Thoracic aorta (tissue), 2 donors: ENCODE measurements at regions not wholly inside any gene's neighbourhood (a gene's known extent, or its start where the extent isn't known, plus 50 kb on each side); places are given as distances from the start of the nearest gene placed in this dataset.
"Not testable (repeated sequence)": the region's sequence is repeated elsewhere in the genome, so short reads cannot be mapped to it uniquely, and the experiment has no call there.

ENCODE experiments used
- ATAC-seq: fragments of 150-250 bp; one replicate; pipeline ENCODE4 v1.8.0; 2017; ENCODE audit warnings: low read depth; ENCODE audit not compliant: insufficient number of reproducible peaks, low FRiP score
- DNase-seq: peaks from one replicate; pipeline ENCODE4 v3.0.0-alpha.2; 2020; ENCODE audit warnings: low spot score
- H3K27ac ChIP-seq, 2 donors: fragments of 200-600 bp; sonication (generic); 1 replicate in 1 of 2; 2 replicates in 1 of 2; pipeline ENCODE4 v1.5.1; 2016; ENCODE audit warnings: mild to moderate bottlenecking in 2 of 2, moderate library complexity in 2 of 2
- H3K27me3 ChIP-seq: fragments of 200-600 bp; sonication (generic); replicated peaks from 2 replicates; pipeline ENCODE4 v1.6.0; 2016; ENCODE audit warnings: mild to moderate bottlenecking; ENCODE audit not compliant: insufficient read depth
- H3K36me3 ChIP-seq: fragments of 200-600 bp; sonication (generic); one replicate; pipeline ENCODE4 v1.5.1; 2016
- H3K4me1 ChIP-seq, 2 donors: fragments of 200-600 bp; sonication (generic); 1 replicate in 1 of 2; 2 replicates in 1 of 2; pipeline versions ENCODE4 v1.5.1 to v1.6.0; 2016; ENCODE audit warnings: low read depth in 2 of 2, mild to moderate bottlenecking in 1 of 2; ENCODE audit not compliant: control insufficient read depth in 1 of 2
- H3K4me3 ChIP-seq: fragments of 200-600 bp; sonication (generic); 2 replicates; pipeline ENCODE4 v1.5.1; 2016; ENCODE audit warnings: mild to moderate bottlenecking
- H3K9me3 ChIP-seq: fragments of 200-600 bp; sonication (generic); 2 replicates; pipeline ENCODE4 v1.5.1; 2016
- TF ChIP-seq, protein P1 (sequence below): fragments of 200-600 bp; sonication (generic); IDR thresholded peaks from one replicate; pipeline ENCODE4 v1.5.1; 2019; ENCODE audit warnings: antibody characterized with exemption

DNA sequence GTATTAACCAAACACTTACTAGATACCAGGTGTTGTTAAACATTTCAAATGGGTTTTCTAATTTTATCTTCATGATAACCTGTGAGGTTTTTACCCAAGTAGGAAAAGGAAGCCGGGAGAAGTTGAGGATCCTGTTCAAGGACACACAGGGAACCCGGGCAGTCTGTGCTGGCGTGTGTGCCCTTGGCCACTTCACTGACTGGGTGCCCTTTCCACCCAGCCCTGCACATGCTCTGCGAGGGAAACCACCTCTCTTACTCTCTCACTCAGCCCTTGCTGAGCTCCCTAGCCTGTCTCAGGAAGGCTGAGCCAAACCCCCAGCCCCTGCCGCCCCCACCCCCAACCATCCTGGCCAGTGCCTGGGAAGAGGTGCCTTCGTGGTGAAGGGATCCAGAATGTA is 51.8 kb downstream of the TEX44 start:
- ATAC-seq (no peak), DNase-seq (no peak)
- no peaks in the 10 kb centered on the region for H3K27me3 ChIP-seq
- H3K4me1 ChIP-seq = peaks cover 29 to 45% of the 10 kb centered on the region in 2 donors
- no peaks in the 10 kb centered on the region for H3K9me3 ChIP-seq
- H3K36me3 ChIP-seq = no peaks in the 10 kb centered on the region
- H3K27ac ChIP-seq = peak overlapping the region; percentile 99
- no peak overlapping the region for H3K4me3 ChIP-seq
- TF ChIP-seq, protein P1, sequence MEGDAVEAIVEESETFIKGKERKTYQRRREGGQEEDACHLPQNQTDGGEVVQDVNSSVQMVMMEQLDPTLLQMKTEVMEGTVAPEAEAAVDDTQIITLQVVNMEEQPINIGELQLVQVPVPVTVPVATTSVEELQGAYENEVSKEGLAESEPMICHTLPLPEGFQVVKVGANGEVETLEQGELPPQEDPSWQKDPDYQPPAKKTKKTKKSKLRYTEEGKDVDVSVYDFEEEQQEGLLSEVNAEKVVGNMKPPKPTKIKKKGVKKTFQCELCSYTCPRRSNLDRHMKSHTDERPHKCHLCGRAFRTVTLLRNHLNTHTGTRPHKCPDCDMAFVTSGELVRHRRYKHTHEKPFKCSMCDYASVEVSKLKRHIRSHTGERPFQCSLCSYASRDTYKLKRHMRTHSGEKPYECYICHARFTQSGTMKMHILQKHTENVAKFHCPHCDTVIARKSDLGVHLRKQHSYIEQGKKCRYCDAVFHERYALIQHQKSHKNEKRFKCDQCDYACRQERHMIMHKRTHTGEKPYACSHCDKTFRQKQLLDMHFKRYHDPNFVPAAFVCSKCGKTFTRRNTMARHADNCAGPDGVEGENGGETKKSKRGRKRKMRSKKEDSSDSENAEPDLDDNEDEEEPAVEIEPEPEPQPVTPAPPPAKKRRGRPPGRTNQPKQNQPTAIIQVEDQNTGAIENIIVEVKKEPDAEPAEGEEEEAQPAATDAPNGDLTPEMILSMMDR = no peak

DNA sequence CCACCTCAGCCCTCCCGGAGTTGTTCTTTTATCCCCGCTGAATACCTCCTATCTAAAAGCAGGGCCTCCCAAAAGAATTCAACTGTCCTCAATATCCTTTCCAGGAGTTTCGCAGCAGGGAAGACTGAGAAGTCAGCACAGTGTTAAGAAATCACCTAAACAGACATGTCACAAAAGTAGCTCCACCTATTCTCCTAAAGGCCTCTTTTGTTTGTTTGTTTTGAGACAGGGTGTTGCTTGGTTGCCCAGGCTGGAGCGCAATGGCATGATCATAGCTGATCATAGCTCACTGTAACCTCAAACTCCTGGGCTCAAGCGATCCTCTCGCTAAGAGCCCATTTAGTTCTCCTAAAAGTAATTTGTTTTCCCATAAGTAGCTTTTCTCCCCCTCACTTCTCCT is 53.8 kb downstream of the TEX44 start:
- Histone ChIP-seq H3K4me1 (peaks cover 16 to 28% of the 10 kb centered on the region in 2 donors), H3K9me3 (no peaks in the 10 kb centered on the region), H3K27me3 (no peaks in the 10 kb centered on the region), H3K27ac (no peak overlapping the region), H3K36me3 (no peaks in the 10 kb centered on the region), H3K4me3 (no peak overlapping the region)
- DNase-seq (no peak), ATAC-seq (no peak)
- TF ChIP-seq, protein P1 = no peak

DNA sequence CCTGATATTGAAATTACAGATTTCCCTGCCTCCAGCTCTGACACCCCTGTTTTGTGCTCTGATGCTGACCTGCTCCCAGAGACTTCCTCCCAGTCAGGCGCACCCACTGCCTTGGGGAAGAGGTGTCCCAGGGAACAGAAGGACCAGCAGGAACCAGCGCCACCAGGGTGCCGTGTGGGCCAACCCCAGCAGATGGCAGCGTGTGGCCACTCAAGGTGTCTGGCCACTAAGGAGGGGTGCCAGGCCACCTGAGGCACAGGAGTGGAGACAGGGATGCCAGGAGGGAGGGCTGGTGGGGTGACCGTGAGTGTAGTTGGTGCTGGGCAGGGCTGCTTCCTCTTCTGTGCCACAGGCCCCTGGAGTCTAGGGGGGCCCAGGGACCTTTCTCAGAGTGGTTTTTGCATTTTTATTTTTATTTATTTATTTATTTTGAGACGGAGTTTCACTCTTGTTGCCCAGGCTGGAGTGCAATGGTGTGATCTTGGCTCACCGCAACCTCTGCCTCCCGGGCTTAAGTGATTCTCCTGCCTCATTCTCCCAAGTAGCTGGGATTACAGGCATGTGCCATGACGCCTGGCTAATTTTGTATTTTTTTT is 56.0 kb downstream of the TEX44 start:
- Histone ChIP-seq H3K4me3 (no peak overlapping the region), H3K36me3 (no peaks in the 10 kb centered on the region), H3K9me3 (no peaks in the 10 kb centered on the region), H3K27me3 (no peaks in the 10 kb centered on the region), H3K4me1 (peaks cover 2 to 8% of the 10 kb centered on the region in 2 donors), H3K27ac (no peak overlapping the region)
- TF ChIP-seq, protein P1 = peak; percentile 52
- no peak for ATAC-seq
- no peak for DNase-seq

DNA sequence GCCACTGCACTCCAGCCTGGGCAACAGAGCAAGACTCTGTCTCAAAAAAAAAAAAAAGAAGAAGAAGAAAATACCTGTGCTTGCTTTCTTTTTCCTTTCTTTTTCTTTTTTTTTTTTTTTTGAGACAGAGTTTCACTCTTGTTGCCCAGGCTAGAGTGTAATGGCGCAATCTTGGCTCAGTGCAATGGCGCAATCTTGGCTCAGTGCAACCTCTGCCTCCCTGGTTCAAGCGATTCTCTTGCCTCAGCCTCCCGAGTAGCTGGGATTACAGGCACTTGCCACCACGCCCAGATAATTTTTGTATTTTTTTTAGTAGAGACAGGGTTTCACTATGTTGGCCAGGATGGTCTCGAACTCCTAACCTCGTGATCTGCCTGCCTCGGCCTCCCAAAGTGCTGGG is 56.8 kb upstream of the PTMA start:
- H3K27me3 ChIP-seq, DNase-seq, H3K9me3 ChIP-seq, H3K27ac ChIP-seq, H3K4me3 ChIP-seq, H3K36me3 ChIP-seq, H3K4me1 ChIP-seq, ATAC-seq: not testable (repeated sequence)

DNA sequence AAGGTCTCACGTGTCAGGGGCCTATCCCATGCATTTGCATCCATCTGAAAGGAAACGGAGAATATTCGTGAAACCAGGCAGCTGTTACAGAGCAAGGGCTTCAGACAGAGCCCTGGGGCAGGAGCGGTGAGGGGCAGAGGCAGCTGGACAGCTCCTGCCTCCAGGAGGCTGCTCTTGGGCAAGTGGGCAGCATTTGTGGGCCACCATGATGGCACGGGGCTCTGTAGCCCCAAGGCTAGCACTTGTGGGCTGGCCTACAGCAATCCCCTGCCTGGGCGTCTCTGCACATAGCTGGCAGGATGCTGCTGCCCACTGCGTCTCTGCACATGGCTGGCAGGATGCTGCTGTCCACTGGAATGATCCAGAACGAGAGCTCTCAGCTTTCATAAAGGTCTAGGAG is 52.8 kb upstream of the PTMA start:
- H3K9me3 ChIP-seq = no peaks in the 10 kb centered on the region

More for the DNA sequence above, 52.8 kb upstream of the PTMA start:
- Histone ChIP-seq H3K4me3 (no peak overlapping the region), H3K27ac (no peak overlapping the region), H3K27me3 (no peaks in the 10 kb centered on the region), H3K4me1 (no peaks in the 10 kb centered on the region), H3K36me3 (no peaks in the 10 kb centered on the region)
- TF ChIP-seq, protein P1 = no peak
- DNase-seq = no peak
- ATAC-seq = no peak
